Right cardiac atrium (tissue), 5 donors: ENCODE measurements at regions not wholly inside any gene's neighbourhood (a gene's known extent, or its start where the extent isn't known, plus 50 kb on each side); places are given as distances from the start of the nearest gene placed in this dataset.
A peak's percentile ranks its signal among the peaks of the same experiment; 100 is the strongest.

Experiments used
- ATAC-seq, 2 donors: fragments of 200-7000 bp; cut with Tn5 transposase; one replicate each; pipeline versions ENCODE4 v1.8.0 to v1.9.1; 2020; ENCODE audit warnings: moderate library complexity in 2 of 2, mild to moderate bottlenecking in 1 of 2
- DNase-seq, 3 donors: peaks; one replicate each; pipeline ENCODE4 v3.0.0-alpha.2; 2020
- H3K27ac ChIP-seq: one replicate; pipeline ENCODE4 v1.5.1; 2013; ENCODE audit warnings: mild to moderate bottlenecking, low read length, control low read depth, moderate library complexity
- H3K27me3 ChIP-seq: one replicate; pipeline ENCODE4 v1.6.1; 2013; ENCODE audit not compliant: control insufficient read depth, insufficient read depth
- H3K4me1 ChIP-seq: one replicate; pipeline ENCODE4 v1.6.1; 2013; ENCODE audit warnings: low read length; ENCODE audit not compliant: control insufficient read depth, insufficient read depth
- H3K4me3 ChIP-seq: one replicate; pipeline ENCODE4 v1.5.1; 2013; ENCODE audit warnings: low read length, control low read depth
- H3K9me3 ChIP-seq: one replicate; pipeline ENCODE4 v1.6.1; 2013; ENCODE audit warnings: low read length; ENCODE audit not compliant: control insufficient read depth
- WGBS: extraction: QIAGEN DNeasy Blood & Tissue Kit; methylation state at CpG from one replicate; pipeline ENCODE4 v1.1.7; 2013; 5-methylcytosine and 5-hydroxymethylcytosine counted together
- intact Hi-C, 4 donors: fragments of 100-400 bp; cut with DNase I; formaldehyde crosslinking; loops; one replicate each; pipeline versions ENCODE4 v1.11.0 to v1.14.0; 2022 to 2023
- donor health status: healthy with polysubstance abuse.
- donor health status: DM: no; HTN: yes; CAD: no.
- donor health status: DM: no; HTN: no; CAD: no.
- donor health status: DM: no; HTN: yes; CAD: no; lungs with severe emphysema.
- donor health status: DM: yes; HTN: yes; CAD: no.

GRCh38 chr22:49589301-49589700 lies 238.4 kb downstream of the BRD1 start:
- DNase-seq (no peak), ATAC-seq (no peak)
- no peak overlapping the region for H3K4me3 ChIP-seq
- no peaks in the 10 kb centered on the region for H3K9me3 ChIP-seq
- H3K4me1 ChIP-seq: no peaks in the 10 kb centered on the region
- 94% methylated on average over 14 of the region's 14 CpGs for WGBS
- H3K27ac ChIP-seq: no peak overlapping the region
- intact Hi-C loops: no loop called here
- H3K27me3 ChIP-seq: no peaks in the 10 kb centered on the region

- Histone ChIP-seq H3K4me3 (no peak overlapping the region), H3K4me1 (no peaks in the 10 kb centered on the region), H3K27ac (no peak overlapping the region), H3K9me3 (no peaks in the 10 kb centered on the region), H3K27me3 (no peaks in the 10 kb centered on the region)
- DNase-seq (no peak), ATAC-seq (no peak)
- WGBS: 82% methylated on average over 12 of the region's 12 CpGs
- intact Hi-C loops: no loop called here
Measured at GRCh38 chr22:49588739-49589138, 238.9 kb downstream of the BRD1 start.

GRCh38 chr22:49587987-49588386 lies 239.7 kb downstream of the BRD1 start:
- Histone ChIP-seq H3K4me3 (no peak overlapping the region), H3K4me1 (no peaks in the 10 kb centered on the region), H3K27ac (no peak overlapping the region), H3K9me3 (no peaks in the 10 kb centered on the region), H3K27me3 (no peaks in the 10 kb centered on the region)
- intact Hi-C loops: no loop called here
- no peak for DNase-seq
- no peak for ATAC-seq
- WGBS: 85% methylated on average over 13 of the region's 13 CpGs

GRCh38 chr22:49587421-49587820 lies 240.3 kb downstream of the BRD1 start:
- DNase-seq (peak in 1 of 3 donors; percentile 47), ATAC-seq (no peak)
- no peak overlapping the region for H3K4me3 ChIP-seq
- H3K9me3 ChIP-seq: no peaks in the 10 kb centered on the region
- WGBS: 89% methylated on average over 13 of the region's 13 CpGs
- no peaks in the 10 kb centered on the region for H3K27me3 ChIP-seq
- H3K4me1 ChIP-seq: no peaks in the 10 kb centered on the region
- intact Hi-C loops: no loop called here
- H3K27ac ChIP-seq: no peak overlapping the region

- intact Hi-C loops: no loop called here
- DNase-seq (no peak), ATAC-seq (no peak)
- Histone ChIP-seq H3K4me1 (no peaks in the 10 kb centered on the region), H3K4me3 (no peak overlapping the region), H3K27me3 (no peaks in the 10 kb centered on the region), H3K27ac (no peak overlapping the region), H3K9me3 (no peaks in the 10 kb centered on the region)
- WGBS: 80% methylated on average over 12 of the region's 12 CpGs
Measured at GRCh38 chr22:49586873-49587272, 240.8 kb downstream of the BRD1 start.

- DNase-seq: peak in 1 of 3 donors; percentile 36
Measured at GRCh38 chr22:49586244-49586748, 241.4 kb downstream of the BRD1 start.

GRCh38 chr22:49585461-49586243 lies 242.0 kb downstream of the BRD1 start:
- Histone ChIP-seq H3K4me3 (no peak overlapping the region), H3K9me3 (no peaks in the 10 kb centered on the region), H3K27me3 (no peaks in the 10 kb centered on the region), H3K4me1 (no peaks in the 10 kb centered on the region), H3K27ac (no peak overlapping the region)
- ATAC-seq: no peak
- intact Hi-C loops: no loop called here
- DNase-seq: peak in 1 of 3 donors; percentile 36
- 85% methylated on average over 23 of the region's 23 CpGs for WGBS

More at GRCh38 chr22:49586244-49586748, 241.4 kb downstream of the BRD1 start:
- intact Hi-C loops: no loop called here
- no peak for ATAC-seq
- no peaks in the 10 kb centered on the region for H3K4me1 ChIP-seq
- no peaks in the 10 kb centered on the region for H3K27me3 ChIP-seq
- H3K9me3 ChIP-seq: no peaks in the 10 kb centered on the region
- H3K27ac ChIP-seq: no peak overlapping the region
- 79% methylated on average over 20 of the region's 20 CpGs for WGBS
- H3K4me3 ChIP-seq: no peak overlapping the region

GRCh38 chr22:49583886-49584505 lies 243.7 kb downstream of the BRD1 start:
- no peak for DNase-seq
- ATAC-seq: no peak
- no peaks in the 10 kb centered on the region for H3K27me3 ChIP-seq
- H3K9me3 ChIP-seq: no peaks in the 10 kb centered on the region
- no peak overlapping the region for H3K4me3 ChIP-seq
- intact Hi-C loops: no loop called here
- no peak overlapping the region for H3K27ac ChIP-seq
- WGBS: 94% methylated on average over 26 of the region's 26 CpGs
- H3K4me1 ChIP-seq: no peaks in the 10 kb centered on the region

- no peak overlapping the region for H3K27ac ChIP-seq
- DNase-seq (no peak), ATAC-seq (no peak)
- no peaks in the 10 kb centered on the region for H3K4me1 ChIP-seq
- intact Hi-C loops: no loop called here
- no peak overlapping the region for H3K4me3 ChIP-seq
- no peaks in the 10 kb centered on the region for H3K27me3 ChIP-seq
- no peaks in the 10 kb centered on the region for H3K9me3 ChIP-seq
- 86% methylated on average over 11 of the region's 11 CpGs for WGBS
Measured at GRCh38 chr22:49583341-49583740, 244.3 kb downstream of the BRD1 start.

- no peak overlapping the region for H3K4me3 ChIP-seq
Measured at GRCh38 chr22:49582678-49583077, 245.0 kb downstream of the BRD1 start.

GRCh38 chr22:49582181-49582580 lies 245.5 kb downstream of the BRD1 start:
- WGBS: 53% methylated on average over 4 of the region's 4 CpGs
- H3K27me3 ChIP-seq: no peaks in the 10 kb centered on the region
- ATAC-seq: no peak
- H3K4me1 ChIP-seq: no peaks in the 10 kb centered on the region
- intact Hi-C loops: no loop called here
- DNase-seq: no peak
- H3K4me3 ChIP-seq: no peak overlapping the region
- no peaks in the 10 kb centered on the region for H3K9me3 ChIP-seq
- no peak overlapping the region for H3K27ac ChIP-seq

More at GRCh38 chr22:49582678-49583077, 245.0 kb downstream of the BRD1 start:
- ATAC-seq (no peak), DNase-seq (no peak)
- no peak overlapping the region for H3K27ac ChIP-seq
- no peaks in the 10 kb centered on the region for H3K4me1 ChIP-seq
- H3K27me3 ChIP-seq: no peaks in the 10 kb centered on the region
- no peaks in the 10 kb centered on the region for H3K9me3 ChIP-seq
- intact Hi-C loops: no loop called here
- WGBS: 76% methylated on average over 11 of the region's 11 CpGs
